ENCODE measurements at regions not wholly inside any gene's neighbourhood (a gene's known extent, or its start where the extent isn't known, plus 50 kb on each side); places are given as distances from the start of the nearest gene placed in this dataset.

DNA sequence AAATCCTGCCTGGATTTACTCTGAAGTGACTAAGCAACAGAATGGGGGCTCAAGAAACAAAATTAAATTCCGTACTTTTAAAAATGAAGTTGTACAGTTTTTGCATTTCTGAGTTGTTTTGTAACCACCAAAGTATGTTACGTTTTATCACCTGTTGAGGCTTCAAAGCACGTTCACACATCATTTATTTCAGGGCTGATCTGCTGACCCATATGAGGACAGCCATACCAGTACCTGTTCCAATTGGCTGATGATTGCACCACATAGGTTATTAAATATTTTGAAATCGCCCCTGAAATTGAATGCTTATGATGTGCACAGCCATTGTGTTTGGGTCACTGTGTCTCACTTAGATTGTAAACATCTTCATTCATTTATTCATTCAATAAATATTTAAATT is 72.0 kb upstream of the FLT1 start:
- H3K4me3 ChIP-seq (ENCODE audit: low read depth in 1 of 2, low read length in 1 of 2): no peak overlapping the region
- no peaks in the 10 kb centered on the region for H3K9me3 ChIP-seq
- peaks cover 0 to 3% of the 10 kb centered on the region in 2 experiments for H3K4me1 ChIP-seq (ENCODE audit: control insufficient read depth in 1 of 2, insufficient read depth in 1 of 2, low read depth in 1 of 2, low read length in 1 of 2)
- no peak overlapping the region for H3K27ac ChIP-seq
- no peaks in the 10 kb centered on the region for H3K27me3 ChIP-seq
- TF ChIP-seq CTCF (IDR thresholded peaks at IDR 0.05): no peak
- H3K36me3 ChIP-seq: no peaks in the 10 kb centered on the region

DNA sequence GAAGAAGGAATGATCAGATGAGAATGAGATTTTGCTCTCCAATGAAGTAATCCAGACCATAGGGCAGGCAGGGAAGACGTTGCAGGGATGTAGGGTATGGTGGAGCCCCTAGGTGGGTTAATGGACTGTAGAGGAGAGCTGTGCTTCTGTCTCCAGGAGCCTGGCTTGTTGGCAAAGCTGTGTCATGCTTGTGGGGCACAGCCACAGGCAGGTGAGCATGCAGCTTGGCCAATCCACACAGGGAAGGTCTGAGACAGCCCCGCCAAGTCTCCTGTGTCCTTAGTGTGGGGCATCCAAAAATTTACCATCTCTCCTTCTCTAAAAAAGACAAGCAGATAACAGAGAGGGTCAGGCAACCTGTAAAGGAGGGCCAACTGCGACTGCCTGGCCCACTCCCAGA is 71.4 kb upstream of the FLT1 start:
- no peak for TF ChIP-seq CTCF (IDR thresholded peaks at IDR 0.05)
- Histone ChIP-seq H3K4me1 (ENCODE audit: control insufficient read depth in 1 of 2, insufficient read depth in 1 of 2, low read depth in 1 of 2, low read length in 1 of 2) (peaks cover 0 to 3% of the 10 kb centered on the region in 2 experiments), H3K27ac (no peak overlapping the region), H3K27me3 (no peaks in the 10 kb centered on the region), H3K36me3 (no peaks in the 10 kb centered on the region), H3K9me3 (no peaks in the 10 kb centered on the region), H3K4me3 (ENCODE audit: low read depth in 1 of 2, low read length in 1 of 2) (no peak overlapping the region)

DNA sequence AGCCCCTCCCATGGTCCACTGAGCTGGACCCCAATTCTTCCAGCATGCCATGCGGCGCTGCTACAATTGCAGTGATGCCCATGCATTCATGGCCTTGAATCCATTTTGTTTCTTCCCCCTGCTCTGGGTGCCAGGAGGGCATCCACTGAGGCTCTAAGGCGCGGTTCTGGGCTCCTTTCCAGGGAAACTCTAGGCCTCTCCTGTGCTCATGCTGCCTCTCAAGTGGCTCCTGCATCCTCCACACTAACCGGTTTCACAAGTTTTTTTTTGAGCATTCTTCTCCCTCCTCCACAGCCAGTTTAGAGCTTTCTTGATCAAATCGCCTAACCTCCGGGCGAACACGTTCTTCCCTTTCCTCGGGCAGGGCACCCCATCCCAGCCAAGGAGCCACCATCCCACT is 69.1 kb upstream of the FLT1 start:
- no peaks in the 10 kb centered on the region for H3K27me3 ChIP-seq
- H3K27ac ChIP-seq: no peak overlapping the region
- no peak for TF ChIP-seq CTCF (IDR thresholded peaks at IDR 0.05)
- H3K4me3 ChIP-seq (ENCODE audit: low read depth in 1 of 2, low read length in 1 of 2): no peak overlapping the region
- H3K4me1 ChIP-seq (ENCODE audit: control insufficient read depth in 1 of 2, insufficient read depth in 1 of 2, low read depth in 1 of 2, low read length in 1 of 2): no peaks in the 10 kb centered on the region
- H3K36me3 ChIP-seq: no peaks in the 10 kb centered on the region
- no peaks in the 10 kb centered on the region for H3K9me3 ChIP-seq

- Histone ChIP-seq H3K9me3 (no peaks in the 10 kb centered on the region), H3K4me1 (ENCODE audit: control insufficient read depth in 1 of 2, insufficient read depth in 1 of 2, low read depth in 1 of 2, low read length in 1 of 2) (no peaks in the 10 kb centered on the region), H3K36me3 (no peaks in the 10 kb centered on the region), H3K4me3 (ENCODE audit: low read depth in 1 of 2, low read length in 1 of 2) (no peak overlapping the region), H3K27ac (no peak overlapping the region), H3K27me3 (no peaks in the 10 kb centered on the region)
- no peak for TF ChIP-seq CTCF (IDR thresholded peaks at IDR 0.05)
These were observed 68.7 kb upstream of the FLT1 start for GRCh38 chr13:28563609-28564008.

GRCh38 chr13:28560612-28561011 is 65.7 kb upstream of the FLT1 start:
- no peak for TF ChIP-seq CTCF (IDR thresholded peaks at IDR 0.05)

More at GRCh38 chr13:28560612-28561011, 65.7 kb upstream of the FLT1 start:
- H3K4me1 ChIP-seq (ENCODE audit: control insufficient read depth in 1 of 2, insufficient read depth in 1 of 2, low read depth in 1 of 2, low read length in 1 of 2): no peaks in the 10 kb centered on the region
- H3K9me3 ChIP-seq: no peaks in the 10 kb centered on the region
- no peak overlapping the region for H3K27ac ChIP-seq
- no peaks in the 10 kb centered on the region for H3K27me3 ChIP-seq
- no peaks in the 10 kb centered on the region for H3K36me3 ChIP-seq
- H3K4me3 ChIP-seq (ENCODE audit: low read depth in 1 of 2, low read length in 1 of 2): no peak overlapping the region
